HG02763 (cell line): ENCODE measurements at regions not wholly inside any gene's neighbourhood (a gene's known extent, or its start where the extent isn't known, plus 50 kb on each side); places are given as distances from the start of the nearest gene placed in this dataset.

Experiments
- ATAC-seq: cut with Tn5 transposase; IDR thresholded peaks from one replicate; pipeline ENCODE4 v1.9.1; 2021; ENCODE audit warnings: mild to moderate bottlenecking, moderate library complexity; ENCODE audit not compliant: unreplicated experiment

GRCh38 chr18:68532328-68532885, 182.5 kb downstream of the TMX3 start:
- no peak for ATAC-seq

- no peak for ATAC-seq
Measured at GRCh38 chr18:68525091-68525490, 189.8 kb downstream of the TMX3 start.

DNA sequence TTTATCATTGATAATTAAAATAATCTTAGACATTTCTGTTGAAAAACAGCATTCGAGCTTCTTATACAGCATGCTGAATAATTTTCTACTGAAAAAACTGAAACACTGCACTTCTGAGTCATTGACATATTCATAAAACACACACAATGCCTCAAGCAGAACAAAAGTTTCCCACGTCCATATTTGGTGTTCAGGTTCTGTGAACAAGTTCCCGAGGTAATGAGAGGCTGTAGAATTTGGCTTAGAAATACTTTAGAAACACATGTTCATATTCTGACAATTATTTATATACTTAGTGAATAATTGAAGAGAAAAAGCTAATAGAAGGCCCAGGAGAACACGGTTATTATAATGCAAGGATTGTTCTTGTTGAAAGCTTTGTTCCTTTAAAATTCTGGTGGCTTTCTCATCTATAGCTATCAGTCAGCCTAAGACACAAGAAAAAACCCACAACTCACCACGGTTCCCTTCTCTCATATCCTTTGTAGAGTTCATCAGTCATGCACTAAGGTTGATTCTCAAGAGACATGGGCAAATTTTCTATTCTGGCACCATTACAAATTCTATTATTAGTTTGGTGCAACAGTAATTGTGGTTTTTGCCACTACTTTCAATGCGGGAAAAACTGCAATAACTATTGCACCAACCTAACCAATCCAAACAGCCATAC, 194.4 kb downstream of the TMX3 start:
- ATAC-seq, result peak; percentile 56

DNA sequence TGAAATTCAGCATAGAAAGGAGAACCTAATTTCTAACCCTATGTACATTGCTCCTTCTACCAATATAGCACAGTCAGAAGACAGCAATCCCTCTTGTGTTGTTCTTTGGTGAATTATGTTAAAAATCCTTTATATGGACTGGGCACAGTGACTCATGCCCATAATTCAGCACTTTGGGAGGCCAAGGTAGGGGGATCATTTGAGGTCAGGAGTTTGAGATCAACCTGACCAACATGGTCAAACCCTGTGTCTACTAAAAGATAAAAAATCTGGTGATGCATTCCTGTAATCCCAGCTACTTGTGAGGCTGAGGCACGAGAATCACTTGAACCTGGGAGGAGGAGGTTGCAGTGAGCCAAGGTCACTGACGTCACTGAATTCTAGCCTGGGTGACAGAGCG, 195.6 kb downstream of the TMX3 start:
- ATAC-seq, result no peak

DNA sequence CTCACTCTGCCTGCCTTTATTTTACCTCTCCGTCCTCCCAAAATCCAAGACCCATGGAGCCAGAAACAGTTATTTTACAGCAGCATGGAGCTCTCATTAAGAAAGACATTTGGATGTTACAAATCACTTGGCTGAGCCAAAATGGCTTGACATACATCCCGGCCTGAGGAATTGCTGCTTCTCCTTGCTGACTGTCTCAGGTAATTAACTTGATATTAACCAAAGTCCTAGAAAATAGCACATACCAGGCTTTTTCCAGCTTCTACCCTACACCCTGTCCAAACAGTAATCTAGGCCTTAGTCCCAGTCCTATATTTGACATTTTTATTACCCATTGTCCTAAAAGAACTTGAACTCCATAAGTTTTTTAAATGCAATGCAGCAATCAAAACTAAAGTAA, 205.0 kb downstream of the TMX3 start:
- no peak for ATAC-seq

DNA sequence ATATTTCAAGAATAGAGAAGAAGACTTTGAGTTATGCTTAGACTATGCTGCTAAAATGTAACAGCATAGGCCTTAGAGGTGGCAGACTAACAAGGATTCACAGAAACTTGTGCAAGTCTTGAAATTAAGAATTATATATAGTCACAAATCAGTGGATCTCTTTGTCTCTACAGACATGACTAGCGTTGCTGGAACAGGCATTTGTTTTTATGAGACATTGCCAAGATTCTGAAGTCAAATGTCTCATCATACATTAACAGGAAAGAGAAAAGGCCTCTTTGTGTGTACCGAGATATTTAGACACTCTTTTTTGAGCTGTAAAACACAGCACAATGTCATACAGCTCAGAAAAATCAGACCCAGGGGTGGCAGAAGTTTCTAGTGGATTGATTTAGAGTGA, 207.1 kb downstream of the TMX3 start:
- no peak for ATAC-seq

- no peak for ATAC-seq
Measured at GRCh38 chr18:68505178-68505574, 209.7 kb downstream of the TMX3 start.

DNA sequence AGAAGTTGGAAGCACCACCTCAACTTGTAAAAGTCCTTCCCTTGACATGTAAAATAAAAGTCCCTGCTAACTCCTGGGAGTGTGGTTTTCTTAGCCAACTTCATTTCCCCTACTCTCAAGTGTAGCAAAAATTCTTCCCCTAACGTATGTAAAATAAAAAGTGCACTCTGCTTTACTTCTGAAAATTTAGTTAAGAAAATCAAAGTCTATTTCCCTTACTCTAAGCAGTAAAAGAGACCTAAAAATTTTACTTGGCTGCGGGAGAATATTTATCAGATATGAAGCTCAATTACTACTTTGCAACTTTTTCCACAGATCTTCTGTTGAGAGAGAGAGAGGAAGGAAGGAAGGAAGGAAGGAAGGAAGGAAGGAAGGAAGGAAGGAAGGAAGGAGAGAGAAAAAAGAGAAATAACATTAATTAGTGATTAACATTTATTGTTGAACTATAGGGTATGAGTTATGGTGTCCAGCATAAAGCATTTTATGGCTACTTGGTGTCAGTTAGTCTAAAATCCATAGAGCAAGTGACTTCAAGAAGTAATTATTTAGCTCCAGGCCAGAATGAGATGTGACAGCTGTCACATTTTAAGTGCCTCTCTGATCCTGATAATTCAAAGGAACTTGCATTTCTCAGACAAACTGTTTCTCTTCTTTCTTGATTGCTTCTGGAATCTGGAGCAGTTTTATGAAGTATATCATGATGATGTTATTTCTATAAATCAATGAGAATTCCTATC, 210.3 kb downstream of the TMX3 start:
- ATAC-seq, result no peak

GRCh38 chr18:68500556-68500955, 214.4 kb downstream of the TMX3 start:
- ATAC-seq, result no peak

- ATAC-seq, result no peak
Measured at GRCh38 chr18:68499141-68499540, 215.8 kb downstream of the TMX3 start.

DNA sequence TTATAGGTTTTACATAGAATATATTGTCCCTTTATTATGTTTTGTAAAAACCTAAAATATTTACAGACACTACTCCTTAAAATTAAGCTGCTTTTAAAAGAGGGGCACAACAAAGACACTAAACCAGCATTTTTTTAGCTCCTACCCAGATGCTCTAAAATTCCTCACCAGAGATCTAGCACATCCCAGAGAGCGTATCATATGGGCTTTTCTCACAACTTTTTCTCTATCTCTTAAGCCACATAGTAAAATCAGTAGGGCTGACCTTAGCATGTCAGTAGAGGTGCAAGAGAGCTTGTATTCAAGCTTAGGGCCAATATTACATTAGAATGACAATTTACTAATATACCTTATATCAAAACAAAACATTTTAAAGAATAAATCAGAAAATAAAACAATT, 216.3 kb downstream of the TMX3 start:
- ATAC-seq, result no peak

- ATAC-seq, result no peak
Measured at GRCh38 chr18:68498185-68498584, 216.7 kb downstream of the TMX3 start.

- ATAC-seq, result no peak
Measured at GRCh38 chr18:68494802-68495581, 219.9 kb downstream of the TMX3 start.

DNA sequence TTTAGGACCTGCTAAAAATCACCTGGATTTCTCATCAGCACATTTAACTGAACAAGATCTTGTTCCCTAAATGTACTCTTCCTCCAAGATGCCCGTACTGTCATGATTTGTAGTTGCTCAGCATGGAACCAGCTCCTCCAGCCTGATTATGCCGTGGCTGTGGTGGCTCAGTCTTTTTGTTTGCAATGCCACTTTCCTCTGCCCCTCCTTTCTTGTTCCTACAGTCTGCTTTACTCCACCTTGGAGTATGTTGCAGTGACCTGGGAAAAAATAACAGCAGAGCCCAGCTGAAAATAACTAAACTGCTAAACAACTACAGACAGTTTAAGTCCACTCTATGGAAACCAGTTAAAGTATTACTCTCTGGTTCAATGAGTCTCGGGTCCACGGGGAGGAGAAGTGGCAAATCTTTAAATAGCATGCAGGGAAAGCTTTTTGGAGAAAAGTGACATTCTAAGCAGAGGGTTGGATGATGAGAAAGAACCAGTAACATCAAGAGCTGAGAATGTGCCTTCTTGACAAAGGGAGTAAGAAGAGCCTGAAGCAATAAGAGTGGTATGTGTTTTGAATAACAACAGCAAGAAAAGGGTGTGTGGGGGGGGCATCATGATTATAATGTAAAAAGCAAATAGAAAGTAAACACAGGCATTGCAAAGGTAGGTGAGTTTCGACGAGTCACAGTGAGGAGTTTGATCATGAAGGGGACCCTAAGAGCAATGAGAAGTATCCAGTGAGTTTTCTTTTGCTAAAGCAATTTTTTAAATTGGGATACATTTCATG, 225.7 kb downstream of the TMX3 start:
- ATAC-seq, result no peak

DNA sequence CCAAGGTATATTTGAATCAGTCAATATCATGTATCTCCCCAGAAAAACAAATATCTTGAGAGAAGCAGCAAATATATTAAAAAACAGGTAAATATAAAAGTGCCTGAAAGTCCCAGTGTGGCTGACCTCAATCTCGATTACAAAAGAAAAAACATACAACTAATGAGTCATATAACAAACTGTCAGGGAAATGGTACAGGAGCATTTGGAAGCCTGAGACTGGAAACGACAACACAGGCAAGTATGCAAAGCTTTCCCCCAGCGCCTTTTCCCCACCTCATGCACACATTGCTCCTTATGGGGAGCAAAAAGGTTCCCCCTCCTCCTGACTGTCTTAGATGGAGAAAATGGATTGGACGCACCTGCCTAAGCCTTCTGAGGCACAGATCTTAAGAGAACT, 230.7 kb downstream of the TMX3 start:
- ATAC-seq, result no peak

DNA sequence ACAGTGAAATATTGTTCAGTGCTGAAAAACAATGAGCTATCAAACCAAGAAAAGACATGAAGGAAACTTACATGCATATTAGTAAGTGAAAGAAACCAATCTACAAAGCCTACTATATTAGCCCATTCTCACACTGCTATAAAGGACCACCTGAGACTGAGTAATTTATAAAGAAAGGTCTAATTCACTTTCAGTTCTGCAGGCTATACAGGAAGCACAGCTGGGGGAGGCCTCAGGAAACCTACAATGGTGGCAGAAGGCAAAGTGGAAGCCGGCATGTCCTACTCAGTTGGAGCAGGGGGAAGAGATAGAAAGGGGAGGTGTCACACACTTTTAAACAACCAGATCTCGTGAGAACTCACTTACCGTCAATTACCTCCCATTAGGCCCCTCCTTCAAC, 232.1 kb downstream of the TMX3 start:
- no peak for ATAC-seq

GRCh38 chr18:68480196-68480595, 234.7 kb downstream of the TMX3 start:
- ATAC-seq, result no peak

DNA sequence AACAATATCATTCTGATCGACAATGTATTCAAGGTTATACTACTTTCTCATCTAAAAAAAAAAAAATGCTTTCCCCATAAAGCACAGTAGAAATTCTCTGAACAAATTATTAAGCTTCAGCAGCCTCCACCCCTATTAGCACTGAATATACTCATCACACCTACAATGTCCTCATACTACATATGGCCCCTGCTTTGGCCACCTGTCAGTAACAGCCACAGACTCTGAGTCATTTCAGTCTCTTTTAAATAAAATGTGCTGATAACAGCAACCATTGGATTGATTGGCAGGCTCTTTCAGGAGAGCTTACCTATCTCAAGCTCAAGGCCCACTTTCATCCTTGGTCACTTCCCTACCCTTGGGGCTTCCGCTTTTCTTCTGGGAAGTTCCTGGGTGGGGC, 236.7 kb downstream of the TMX3 start:
- no peak for ATAC-seq

DNA sequence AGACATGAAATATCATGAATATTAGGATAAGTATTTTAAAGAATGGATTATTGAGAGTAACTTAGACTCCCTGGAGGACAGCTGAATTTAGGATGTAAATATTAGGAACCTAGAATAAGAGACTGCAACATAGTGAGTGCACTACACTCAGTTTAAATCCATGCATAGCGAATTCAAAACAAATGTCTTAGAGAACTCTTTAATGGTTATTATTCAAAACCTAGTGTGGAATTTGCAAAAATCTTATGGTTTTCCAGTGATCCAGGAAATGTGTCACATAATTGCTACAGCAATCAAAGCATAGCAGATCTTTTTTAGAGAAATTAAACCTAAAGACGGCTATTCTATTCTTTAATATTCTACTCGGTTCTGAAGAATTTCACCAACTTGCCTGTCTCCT, 239.0 kb downstream of the TMX3 start:
- ATAC-seq, result no peak

DNA sequence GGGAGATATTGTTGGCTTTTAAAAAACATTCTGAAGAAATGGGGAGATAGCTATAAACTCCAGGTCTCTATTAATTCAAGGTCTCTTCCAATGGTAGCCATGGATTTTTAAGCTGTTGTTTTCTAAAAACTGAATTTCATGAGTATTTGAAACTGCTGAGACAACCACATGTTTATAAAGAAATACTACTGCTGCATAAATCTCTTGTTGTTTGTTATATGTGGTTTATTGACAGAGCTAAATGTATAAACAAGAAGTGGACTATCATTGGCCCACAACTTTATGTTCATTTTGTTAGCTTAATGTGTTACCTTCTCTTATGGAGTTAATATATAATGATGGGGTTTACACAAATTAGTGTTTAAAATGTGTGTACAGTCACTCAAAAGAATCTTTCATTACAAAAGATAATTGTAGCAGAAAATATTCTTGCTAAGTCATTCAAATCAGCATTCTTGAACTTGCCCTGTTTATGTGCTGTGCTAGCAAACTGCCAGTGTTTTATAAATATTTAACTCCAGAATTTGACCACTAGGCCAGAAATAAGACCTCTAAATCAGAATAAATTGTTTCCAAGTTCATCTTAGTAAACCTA, 242.1 kb downstream of the TMX3 start:
- ATAC-seq, result no peak
